ENCODE measurements at regions not wholly inside any gene's neighbourhood (a gene's known extent, or its start where the extent isn't known, plus 50 kb on each side); places are given as distances from the start of the nearest gene placed in this dataset.

GRCh38 chr5:51902512-51902911, 519.3 kb downstream of the ISL1 start:
- H2BK20ac ChIP-seq (ENCODE audit: low read length), result no peak overlapping the region
- FAIRE-seq, result no peak
- TF ChIP-seq ATF2 (IDR thresholded peaks at IDR 0.05; ENCODE audit: low read length) (no peak), EZH2 (IDR thresholded peaks at IDR 0.05; ENCODE audit: low read depth, low read length, severe bottlenecking) (no peak), BRCA1 (IDR thresholded peaks at IDR 0.05; ENCODE audit: low read depth, low read length) (no peak), ATF3 (IDR thresholded peaks at IDR 0.05; ENCODE audit: insufficient read depth, low read depth, low read length) (no peak), SAP30 (IDR thresholded peaks at IDR 0.05; ENCODE audit: insufficient read depth, insufficient replicate concordance, low read length) (no peak), SP4 (IDR thresholded peaks at IDR 0.05; ENCODE audit: low read length) (no peak), MAX (IDR thresholded peaks at IDR 0.05) (no peak), PHF8 (conservative IDR thresholded peaks at IDR 0.05; ENCODE audit: low read depth, low read length) (no peak), YY1 (IDR thresholded peaks at IDR 0.05; ENCODE audit: low read depth, low read length) (no peak), CREB1 (IDR thresholded peaks at IDR 0.05) (no peak), MAFK (IDR thresholded peaks at IDR 0.05; ENCODE audit: low read depth, low read length) (no peak)

More at GRCh38 chr5:51902512-51902911, 519.3 kb downstream of the ISL1 start:
- no peak overlapping the region for H2AK5ac ChIP-seq (ENCODE audit: low read depth, low read length)
- H2BK12ac ChIP-seq (ENCODE audit: low read depth, low read length), result no peak overlapping the region
- no peak overlapping the region for H3K23ac ChIP-seq (ENCODE audit: insufficient read length)
- H3K27ac ChIP-seq (ENCODE audit: low read depth, low read length), result no peak overlapping the region
- DNase-seq (ENCODE audit: low read depth in 1 of 2, low spot score in 2 of 2), result no peak
- no peak overlapping the region for H4K5ac ChIP-seq (ENCODE audit: insufficient read length, low read depth, low read length)
- ChIA-PET POLR2A (ENCODE audit: partially characterized antibody) (no interaction called here), CTCF (ENCODE audit: partially characterized antibody) (no interaction called here)
- no peaks in the 10 kb centered on the region for H3K9me3 ChIP-seq (ENCODE audit: insufficient read depth in 2 of 2, low read depth in 1 of 2, low read length in 1 of 2)
- no peak overlapping the region for H3K4me3 ChIP-seq (ENCODE audit: extremely low read depth in 1 of 4, insufficient read depth in 2 of 4, low read depth in 3 of 4, low read length in 4 of 4)
- no peak overlapping the region for H3K4me2 ChIP-seq (ENCODE audit: insufficient read depth in 1 of 2, low read depth in 2 of 2, low read length in 2 of 2)
- H3K4ac ChIP-seq (replicated peaks; ENCODE audit: insufficient read length, low read depth, low read length), result no peak overlapping the region
- H2BK5ac ChIP-seq (ENCODE audit: low read depth, low read length), result no peak overlapping the region
- no peak overlapping the region for H2BK15ac ChIP-seq (ENCODE audit: low read length)
- no peak overlapping the region for H3K56ac ChIP-seq (replicated peaks; ENCODE audit: insufficient read length, low read depth, low read length)
- H3K18ac ChIP-seq (ENCODE audit: extremely low read depth, low read length), result no peak overlapping the region
- no peak overlapping the region for H2AFZ ChIP-seq (ENCODE audit: low read length)
- no peaks in the 10 kb centered on the region for H3K23me2 ChIP-seq (ENCODE audit: low read depth, low read length)
- no peak overlapping the region for H4K91ac ChIP-seq (replicated peaks; ENCODE audit: insufficient read length, low read length)
- no peaks in the 10 kb centered on the region for H4K20me1 ChIP-seq (replicated peaks in 1 of 2; ENCODE audit: control insufficient read depth in 1 of 2, insufficient read depth in 2 of 2, low read length in 2 of 2)
- H2BK120ac ChIP-seq (replicated peaks; ENCODE audit: low read depth, low read length), result no peak overlapping the region
- H3K9ac ChIP-seq (replicated peaks in 1 of 4; ENCODE audit: extremely low read depth in 1 of 4, low read depth in 3 of 4, low read length in 3 of 4), result no peak overlapping the region
- H3K4me1 ChIP-seq (replicated peaks in 1 of 4; ENCODE audit: control insufficient read depth in 3 of 4, insufficient read depth in 4 of 4, low read length in 3 of 4), result no peaks in the 10 kb centered on the region
- H3K36me3 ChIP-seq (ENCODE audit: control insufficient read depth in 2 of 4, insufficient read depth in 4 of 4, low read length in 3 of 4), result no peaks in the 10 kb centered on the region
- H3K79me1 ChIP-seq (ENCODE audit: low read depth, low read length), result no peaks in the 10 kb centered on the region
- no peaks in the 10 kb centered on the region for H3K79me2 ChIP-seq (ENCODE audit: control insufficient read depth in 1 of 2, insufficient read depth in 2 of 2, low read length in 2 of 2)
- H3K27me3 ChIP-seq (replicated peaks in 1 of 4; ENCODE audit: control insufficient read depth in 3 of 4, extremely low read depth in 1 of 4, insufficient read depth in 3 of 4, low read length in 3 of 4), result no peaks in the 10 kb centered on the region
- H4K8ac ChIP-seq (ENCODE audit: extremely low read depth, insufficient read depth, low read length), result no peak overlapping the region
- no peak overlapping the region for H3K14ac ChIP-seq (ENCODE audit: insufficient read length)
